ENCODE measurements at regions not wholly inside any gene's neighbourhood (a gene's known extent, or its start where the extent isn't known, plus 50 kb on each side); places are given as distances from the start of the nearest gene placed in this dataset.

- DNase-seq (ENCODE audit: low read depth), result no peak
- H3K4me3 ChIP-seq (ENCODE audit: low read depth, low read length), result no peak overlapping the region
- TF ChIP-seq CTCF (IDR thresholded peaks at IDR 0.05; ENCODE audit: low read depth, low read length, missing control alignments), result no peak
- in situ Hi-C loops (cut with HindIII; ENCODE audit: low sequenced_read_pairs), result no loop called here
Observed at GRCh38 chr17:79160980-79161636, 86.5 kb downstream of the ENGASE start.

GRCh38 chr17:79159926-79160325 lies 85.3 kb downstream of the ENGASE start:
- in situ Hi-C loops (cut with HindIII; ENCODE audit: low sequenced_read_pairs), result no loop called here
- no peak for DNase-seq (ENCODE audit: low read depth)
- no peak for TF ChIP-seq CTCF (IDR thresholded peaks at IDR 0.05; ENCODE audit: low read depth, low read length, missing control alignments)
- H3K4me3 ChIP-seq (ENCODE audit: low read depth, low read length), result no peak overlapping the region

GRCh38 chr17:79159471-79159870 lies 84.8 kb downstream of the ENGASE start:
- in situ Hi-C loops (cut with HindIII; ENCODE audit: low sequenced_read_pairs), result no loop called here
- no peak overlapping the region for H3K4me3 ChIP-seq (ENCODE audit: low read depth, low read length)
- TF ChIP-seq CTCF (IDR thresholded peaks at IDR 0.05; ENCODE audit: low read depth, low read length, missing control alignments), result no peak
- DNase-seq (ENCODE audit: low read depth), result no peak

- TF ChIP-seq CTCF (IDR thresholded peaks at IDR 0.05; ENCODE audit: low read depth, low read length, missing control alignments), result no peak
- in situ Hi-C loops (cut with HindIII; ENCODE audit: low sequenced_read_pairs), result no loop called here
- DNase-seq (ENCODE audit: low read depth), result no peak
- no peak overlapping the region for H3K4me3 ChIP-seq (ENCODE audit: low read depth, low read length)
Observed at GRCh38 chr17:79156463-79157095, 82.0 kb downstream of the ENGASE start.

GRCh38 chr17:79155701-79156100 lies 81.1 kb downstream of the ENGASE start:
- no peak for DNase-seq (ENCODE audit: low read depth)
- no peak for TF ChIP-seq CTCF (IDR thresholded peaks at IDR 0.05; ENCODE audit: low read depth, low read length, missing control alignments)
- in situ Hi-C loops (cut with HindIII; ENCODE audit: low sequenced_read_pairs), result no loop called here
- no peak overlapping the region for H3K4me3 ChIP-seq (ENCODE audit: low read depth, low read length)

GRCh38 chr17:79154951-79155585 lies 80.4 kb downstream of the ENGASE start:
- TF ChIP-seq CTCF (IDR thresholded peaks at IDR 0.05; ENCODE audit: low read depth, low read length, missing control alignments), result no peak
- no peak overlapping the region for H3K4me3 ChIP-seq (ENCODE audit: low read depth, low read length)
- DNase-seq (ENCODE audit: low read depth), result no peak
- in situ Hi-C loops (cut with HindIII; ENCODE audit: low sequenced_read_pairs), result no loop called here
